Central memory CD8-positive, alpha-beta T cell (primary cell): ENCODE measurements at regions not wholly inside any gene's neighbourhood (a gene's known extent, or its start where the extent isn't known, plus 50 kb on each side); places are given as distances from the start of the nearest gene placed in this dataset.

Experiments used
- ATAC-seq: fragments of 150-1000 bp; cut with Tn5 transposase; replicated peaks from 2 replicates; pipeline ENCODE4 v1.10.0; 2022; ENCODE audit warnings: mild to moderate bottlenecking, moderate FRiP score, moderate number of reproducible peaks; ENCODE audit not compliant: poor library complexity, severe bottlenecking; ENCODE audit errors: extremely low read depth
- DNase-seq, 2 donors: peaks; one replicate each; pipeline ENCODE4 v3.0.0; 2021; ENCODE audit warnings: low spot score in 2 of 2
- H3K27ac Mint-ChIP-seq: one replicate; pipeline ENCODE4 v1.8.0; 2022; ENCODE audit warnings: low read depth, mild to moderate bottlenecking, moderate library complexity, mixed read lengths
- H3K27me3 Mint-ChIP-seq: one replicate; pipeline ENCODE4 v1.8.0; 2022; ENCODE audit warnings: mixed read lengths
- H3K36me3 Mint-ChIP-seq: one replicate; pipeline ENCODE4 v1.8.0; 2022; ENCODE audit warnings: mild to moderate bottlenecking, moderate library complexity, mixed read lengths; ENCODE audit not compliant: insufficient read depth
- H3K4me1 Mint-ChIP-seq: one replicate; pipeline ENCODE4 v1.8.0; 2022; ENCODE audit warnings: mixed read lengths
- H3K4me3 Mint-ChIP-seq: one replicate; pipeline ENCODE4 v1.8.0; 2022; ENCODE audit warnings: mild to moderate bottlenecking, moderate library complexity, mixed read lengths
- H3K9me3 Mint-ChIP-seq: one replicate; pipeline ENCODE4 v1.8.0; 2022; ENCODE audit warnings: mixed read lengths

DNA sequence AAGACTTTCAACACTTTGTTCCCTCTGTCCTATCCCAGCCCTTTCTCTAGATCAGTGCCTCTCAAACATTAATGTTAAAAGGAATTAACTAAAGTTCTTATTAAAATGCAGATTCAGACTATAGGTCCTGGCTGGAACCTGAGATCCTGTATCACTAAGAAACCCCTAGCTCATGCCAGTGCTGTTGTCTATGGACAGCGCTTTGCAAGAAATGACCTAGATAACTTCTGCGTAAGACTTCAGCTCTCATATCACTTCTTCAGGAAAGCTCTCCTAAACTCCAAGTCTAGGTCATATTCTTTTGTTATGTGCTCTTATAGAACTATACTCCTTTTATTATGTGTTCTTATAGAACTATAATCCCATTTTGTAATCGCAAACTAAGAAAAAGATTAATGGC is 67.8 kb upstream of the CDIN1 start:
- no peaks in the 10 kb centered on the region for H3K36me3 Mint-ChIP-seq
- H3K4me1 Mint-ChIP-seq, result no peaks in the 10 kb centered on the region
- no peak for DNase-seq
- H3K4me3 Mint-ChIP-seq, result no peak overlapping the region
- H3K27ac Mint-ChIP-seq, result no peak overlapping the region
- no peaks in the 10 kb centered on the region for H3K9me3 Mint-ChIP-seq
- peaks cover 16% of the 10 kb centered on the region for H3K27me3 Mint-ChIP-seq
- no peak for ATAC-seq

- H3K9me3 Mint-ChIP-seq, result no peaks in the 10 kb centered on the region
- H3K27me3 Mint-ChIP-seq, result peaks cover 10% of the 10 kb centered on the region
Observed at GRCh38 chr15:36517758-36518157, 61.7 kb upstream of the CDIN1 start.

DNA sequence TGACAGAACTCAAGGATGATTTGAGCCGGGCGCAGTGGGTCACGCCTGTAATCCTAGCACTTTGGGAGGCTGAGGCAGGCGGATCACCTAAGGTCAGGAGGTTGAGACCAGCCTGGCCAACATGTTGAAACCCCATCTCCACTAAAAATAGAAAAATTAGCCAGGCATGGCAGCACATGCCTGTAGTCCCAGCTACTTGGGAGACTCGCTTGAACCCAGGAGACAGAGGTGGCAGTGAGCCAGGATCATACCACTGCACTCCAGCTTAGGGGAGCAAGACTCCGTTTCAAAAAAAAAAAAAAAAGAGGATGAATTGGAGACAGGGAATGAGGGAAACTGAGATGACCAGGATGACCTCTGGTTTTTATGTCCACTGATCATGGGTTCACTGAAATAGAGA is 60.4 kb upstream of the CDIN1 start:
- Mint-ChIP-seq H3K36me3 (no peaks in the 10 kb centered on the region), H3K27me3 (peaks cover 12% of the 10 kb centered on the region), H3K9me3 (no peaks in the 10 kb centered on the region), H3K4me3 (no peak overlapping the region), H3K4me1 (no peaks in the 10 kb centered on the region), H3K27ac (no peak overlapping the region)
- ATAC-seq (no peak), DNase-seq (no peak)

More at GRCh38 chr15:36517758-36518157, 61.7 kb upstream of the CDIN1 start:
- H3K36me3 Mint-ChIP-seq, result no peaks in the 10 kb centered on the region
- DNase-seq, result no peak
- no peak overlapping the region for H3K27ac Mint-ChIP-seq
- H3K4me1 Mint-ChIP-seq, result no peaks in the 10 kb centered on the region
- no peak overlapping the region for H3K4me3 Mint-ChIP-seq
- ATAC-seq, result no peak

- H3K4me3 Mint-ChIP-seq, result no peak overlapping the region
- DNase-seq (no peak), ATAC-seq (no peak)
- H3K9me3 Mint-ChIP-seq, result no peaks in the 10 kb centered on the region
- H3K27ac Mint-ChIP-seq, result no peak overlapping the region
- no peaks in the 10 kb centered on the region for H3K36me3 Mint-ChIP-seq
- H3K4me1 Mint-ChIP-seq, result no peaks in the 10 kb centered on the region
- H3K27me3 Mint-ChIP-seq, result peaks cover 11% of the 10 kb centered on the region
Observed at GRCh38 chr15:36525430-36525829, 54.0 kb upstream of the CDIN1 start.

DNA sequence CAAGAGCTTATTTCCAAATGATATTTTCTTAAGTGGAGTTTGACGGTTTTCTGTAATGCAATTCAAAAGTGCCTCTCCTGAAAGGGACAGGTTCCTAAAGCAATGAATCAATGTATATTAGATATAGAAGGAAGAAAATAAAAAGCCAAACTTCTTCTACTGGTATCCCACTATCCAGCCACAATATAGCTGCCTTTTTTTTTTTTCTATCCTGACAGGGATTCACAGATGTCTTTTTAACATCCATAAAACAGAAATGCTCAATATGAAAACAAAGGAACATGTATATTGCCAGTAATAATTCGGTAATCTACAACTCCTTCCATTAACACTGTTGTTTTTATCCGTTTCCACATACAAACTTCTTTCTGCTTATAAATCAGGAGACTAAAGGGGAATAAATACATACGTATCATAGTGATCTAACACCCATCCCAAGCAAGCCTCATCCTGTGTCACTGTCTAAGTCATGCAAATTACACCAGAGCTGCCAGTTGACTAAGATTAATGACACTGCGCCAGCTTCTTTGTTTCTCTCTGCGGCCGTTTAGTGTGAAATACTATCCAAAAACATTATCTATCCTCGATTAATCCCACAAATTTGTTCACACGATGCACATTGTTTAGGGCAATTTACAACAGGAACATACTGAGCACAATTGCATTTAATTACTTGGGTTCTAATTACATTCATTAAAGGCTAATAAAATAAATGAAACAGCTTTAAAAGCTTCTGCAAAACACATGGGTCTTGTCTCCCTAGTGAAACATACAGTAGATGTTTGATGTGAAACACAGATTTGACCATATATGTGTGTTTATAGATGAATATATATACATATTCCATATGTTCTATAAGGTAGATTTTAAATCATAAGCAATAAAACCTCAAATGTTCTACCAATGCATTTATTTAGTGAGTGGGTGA is 51.9 kb upstream of the CDIN1 start:
- Mint-ChIP-seq H3K4me3 (no peak overlapping the region), H3K27ac (no peak overlapping the region), H3K36me3 (no peaks in the 10 kb centered on the region), H3K27me3 (peaks cover 27% of the 10 kb centered on the region), H3K9me3 (no peaks in the 10 kb centered on the region), H3K4me1 (no peaks in the 10 kb centered on the region)
- no peak for ATAC-seq
- no peak for DNase-seq

GRCh38 chr15:36529296-36530011 is 50.0 kb upstream of the CDIN1 start:
- Mint-ChIP-seq H3K36me3 (no peaks in the 10 kb centered on the region), H3K9me3 (no peaks in the 10 kb centered on the region), H3K4me1 (no peaks in the 10 kb centered on the region), H3K4me3 (no peak overlapping the region), H3K27ac (no peak overlapping the region), H3K27me3 (peaks cover 28% of the 10 kb centered on the region)
- no peak for DNase-seq
- no peak for ATAC-seq
